Activated CD8-positive, alpha-beta T cell treated with anti-CD3 and anti-CD28 coated beads, Interleukin-2, amount 10 ng/mL, durations not matched to agents 7 days and 5 days (primary cell): ENCODE measurements at regions not wholly inside any gene's neighbourhood (a gene's known extent, or its start where the extent isn't known, plus 50 kb on each side); places are given as distances from the start of the nearest gene placed in this dataset.

Experiments
- ATAC-seq: fragments of 150-1000 bp; cut with Tn5 transposase; one replicate; pipeline ENCODE4 v1.10.0; 2021; ENCODE audit warnings: moderate library complexity
- CTCF ChIA-PET: fragments of 350-600 bp; sonication (Branson Sonifier 250); formaldehyde crosslinking; loops from one replicate; lab custom pipeline; 2021; ENCODE audit warnings: antibody characterized with exemption; lab: Charles Lee
- POLR2A ChIA-PET: fragments of 350-600 bp; sonication (Branson Sonifier 250); formaldehyde crosslinking; loops from one replicate; lab custom pipeline; 2021; ENCODE audit warnings: antibody characterized with exemption; lab: Charles Lee
- DNase-seq: peaks from one replicate; pipeline ENCODE4 v3.0.0-alpha.2; 2020
- H3K27ac Mint-ChIP-seq: one replicate; pipeline ENCODE4 v1.8.0; 2021; ENCODE audit warnings: mild to moderate bottlenecking, mixed read lengths
- H3K27me3 Mint-ChIP-seq: one replicate; pipeline ENCODE4 v1.8.0; 2021; ENCODE audit warnings: low read depth, mixed read lengths
- H3K36me3 Mint-ChIP-seq: one replicate; pipeline ENCODE4 v1.8.0; 2021; ENCODE audit warnings: low read depth, mixed read lengths
- H3K4me1 Mint-ChIP-seq: one replicate; pipeline ENCODE4 v1.8.0; 2021; ENCODE audit warnings: low read depth, mixed read lengths
- H3K4me3 Mint-ChIP-seq: one replicate; pipeline ENCODE4 v1.8.0; 2021; ENCODE audit warnings: mild to moderate bottlenecking, mixed read lengths
- H3K9me3 Mint-ChIP-seq: one replicate; pipeline ENCODE4 v1.8.0; 2022; ENCODE audit warnings: mixed read lengths; ENCODE audit not compliant: insufficient read depth

DNA sequence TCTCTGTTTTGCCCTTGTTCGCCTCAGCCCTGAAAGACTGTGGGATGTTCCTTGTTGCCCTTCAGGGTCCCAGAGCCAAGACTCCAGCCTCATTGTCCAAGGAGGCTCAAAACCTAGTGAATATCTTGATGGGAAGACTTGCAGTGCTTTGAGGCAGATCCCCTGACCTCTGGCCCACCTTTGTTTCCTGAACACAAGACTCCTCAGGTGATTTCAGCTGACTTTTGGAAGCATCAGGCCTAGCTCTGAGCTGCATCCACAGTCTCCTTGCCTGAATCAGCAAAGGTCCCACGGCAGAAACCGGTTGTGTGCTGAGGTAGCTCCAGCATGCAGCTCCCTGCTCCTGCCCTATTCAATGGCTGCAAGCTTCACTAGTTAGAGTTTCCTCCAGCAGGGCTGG is 159.3 kb upstream of the B3GAT1 start:
- CTCF ChIA-PET: no interaction called here
- no peak overlapping the region for H3K27ac Mint-ChIP-seq
- no peaks in the 10 kb centered on the region for H3K36me3 Mint-ChIP-seq
- POLR2A ChIA-PET: no interaction called here
- no peaks in the 10 kb centered on the region for H3K9me3 Mint-ChIP-seq
- peaks cover 20% of the 10 kb centered on the region for H3K27me3 Mint-ChIP-seq
- H3K4me3 Mint-ChIP-seq: no peak overlapping the region
- no peak for ATAC-seq
- peak; percentile 15 for DNase-seq
- no peaks in the 10 kb centered on the region for H3K4me1 Mint-ChIP-seq

DNA sequence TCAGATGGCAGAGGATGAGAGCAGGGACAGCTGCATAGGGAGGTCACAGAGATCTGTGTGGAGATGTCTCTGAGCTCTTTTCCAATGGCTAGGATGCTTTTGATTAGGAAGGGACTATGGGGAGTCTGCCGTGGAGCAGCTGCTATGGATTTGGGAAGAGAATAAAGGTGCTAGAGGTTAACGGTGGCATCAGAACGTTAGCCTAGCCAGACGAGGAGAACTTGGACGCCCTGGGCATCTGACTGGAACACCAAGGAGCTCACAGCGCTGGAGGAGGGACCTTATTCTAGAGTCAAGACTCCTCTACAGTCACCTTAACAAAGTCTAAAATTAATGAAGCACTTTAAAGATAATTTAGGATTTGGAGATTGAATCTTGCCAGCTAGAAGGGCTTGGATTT is 157.2 kb upstream of the B3GAT1 start:
- Mint-ChIP-seq H3K4me1 (no peaks in the 10 kb centered on the region), H3K27ac (no peak overlapping the region), H3K9me3 (no peaks in the 10 kb centered on the region), H3K27me3 (peaks cover 20% of the 10 kb centered on the region), H3K36me3 (no peaks in the 10 kb centered on the region), H3K4me3 (no peak overlapping the region)
- ChIA-PET CTCF (no interaction called here), POLR2A (no interaction called here)
- no peak for ATAC-seq
- no peak for DNase-seq

DNA sequence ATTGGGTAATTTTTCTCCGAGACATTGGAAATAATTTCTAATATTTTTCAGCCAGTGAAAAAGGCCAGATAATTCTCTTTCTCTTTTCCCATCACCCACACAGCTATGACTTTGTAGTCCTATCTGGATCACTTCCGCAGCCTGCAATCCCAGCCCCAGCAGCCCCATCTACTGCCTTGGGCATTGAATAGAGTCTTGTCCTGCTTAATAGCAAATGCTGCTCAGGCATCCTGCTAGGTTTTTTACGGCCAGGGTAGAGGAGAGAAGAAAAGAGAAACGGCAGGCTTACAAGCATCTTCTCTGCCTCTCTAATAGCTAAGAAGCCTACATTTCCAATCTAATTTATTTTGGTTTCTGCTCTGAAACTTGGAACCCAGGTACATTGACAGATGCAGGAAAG is 154.3 kb upstream of the B3GAT1 start:
- Mint-ChIP-seq H3K36me3 (no peaks in the 10 kb centered on the region), H3K9me3 (no peaks in the 10 kb centered on the region), H3K27me3 (peaks cover 19% of the 10 kb centered on the region), H3K27ac (no peak overlapping the region), H3K4me1 (no peaks in the 10 kb centered on the region), H3K4me3 (no peak overlapping the region)
- no peak for ATAC-seq
- DNase-seq: no peak
- ChIA-PET CTCF (no interaction called here), POLR2A (no interaction called here)

DNA sequence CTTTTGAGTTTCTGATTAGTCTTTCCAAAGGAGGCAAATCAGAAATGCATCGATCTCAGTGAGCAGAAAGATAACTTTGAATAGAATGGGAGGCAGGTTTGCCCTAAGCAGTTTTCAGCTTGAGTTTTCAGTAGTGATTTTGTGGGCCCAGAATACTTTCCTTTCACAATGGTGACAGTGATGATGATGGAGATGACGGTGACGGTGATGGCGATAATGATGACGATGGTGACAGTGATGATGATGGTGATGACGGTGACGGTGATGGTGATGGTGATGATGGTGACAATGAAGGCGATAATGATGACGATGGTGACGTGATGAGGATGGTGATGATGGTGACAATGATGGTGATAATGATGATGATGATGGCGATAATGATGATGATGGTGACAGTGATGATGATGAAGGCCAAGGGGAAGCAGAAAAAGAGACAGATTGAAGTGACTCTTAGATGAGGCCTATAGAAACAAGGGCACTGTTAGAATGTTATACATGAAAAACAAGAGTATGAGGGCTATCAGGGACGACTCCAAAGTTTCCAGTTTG is 153.4 kb upstream of the B3GAT1 start:
- DNase-seq: peak; percentile 4
- Mint-ChIP-seq H3K4me3 (no peak overlapping the region), H3K36me3 (no peaks in the 10 kb centered on the region), H3K4me1 (no peaks in the 10 kb centered on the region), H3K27me3 (peaks cover 11% of the 10 kb centered on the region), H3K9me3 (no peaks in the 10 kb centered on the region), H3K27ac (no peak overlapping the region)
- ChIA-PET POLR2A (no interaction called here), CTCF (no interaction called here)
- ATAC-seq: no peak

DNA sequence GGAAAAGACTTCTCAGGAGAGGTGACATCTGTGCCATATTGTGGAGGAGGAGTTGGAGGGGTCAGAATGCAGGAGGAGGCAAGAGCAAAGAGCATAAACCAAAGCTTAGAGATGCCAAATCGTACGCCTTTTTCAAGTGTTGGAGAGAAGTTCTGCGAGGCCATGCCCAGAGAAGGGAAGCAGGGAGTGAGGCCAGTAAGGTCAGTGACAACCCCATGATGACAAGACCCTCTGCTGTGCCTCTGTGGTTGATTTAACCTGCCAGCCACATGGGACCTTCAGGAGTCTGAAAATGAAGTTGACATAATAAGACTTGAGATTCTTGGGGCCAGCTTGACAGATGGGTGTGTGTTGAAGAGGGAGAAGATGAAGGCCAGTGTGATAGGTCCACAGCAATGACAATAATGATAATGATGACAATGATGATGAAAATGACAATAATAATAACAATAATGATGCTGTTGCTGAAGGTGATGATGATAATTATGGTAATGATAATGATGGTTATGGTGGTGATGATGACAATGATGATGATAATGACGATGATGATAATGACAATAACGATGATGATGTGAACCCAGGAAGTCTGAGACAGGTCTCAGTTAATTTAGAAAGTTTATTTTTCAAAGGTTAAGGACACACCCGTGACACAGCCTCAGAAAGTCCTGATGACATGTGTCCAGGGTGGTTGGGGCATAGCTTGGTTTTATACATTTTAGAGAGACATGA is 152.6 kb upstream of the B3GAT1 start:
- H3K27me3 Mint-ChIP-seq: peaks cover 7% of the 10 kb centered on the region
- H3K9me3 Mint-ChIP-seq: no peaks in the 10 kb centered on the region

DNA sequence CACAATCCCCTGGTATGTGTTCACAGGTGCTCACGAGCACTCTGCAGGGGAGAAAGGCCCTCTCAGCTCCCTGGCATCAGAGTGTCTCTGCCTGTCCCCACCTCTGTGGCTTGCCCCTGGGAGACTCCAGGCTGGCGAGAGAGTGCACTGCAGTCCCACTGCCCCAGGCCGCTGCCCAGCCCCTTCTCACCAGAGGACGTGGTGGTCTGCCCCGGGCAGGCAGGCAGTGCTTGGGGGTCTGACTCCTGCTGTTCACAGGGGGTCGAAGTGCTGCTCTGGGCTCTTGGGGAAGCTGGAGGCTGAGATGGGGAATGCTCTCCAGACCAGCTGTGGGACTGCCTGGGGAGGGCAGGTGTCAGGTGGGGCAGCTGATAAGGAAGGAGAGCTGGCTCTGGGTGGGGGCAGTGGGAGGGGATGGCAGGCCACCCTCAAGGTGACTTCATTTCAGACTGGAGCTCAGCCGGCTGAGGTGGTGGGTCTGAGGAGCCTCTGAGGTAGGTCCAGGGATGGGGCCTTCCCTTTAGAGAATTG is 151.0 kb upstream of the B3GAT1 start:
- ChIA-PET CTCF (no interaction called here), POLR2A (no interaction called here)
- H3K27ac Mint-ChIP-seq: no peak overlapping the region
- H3K4me1 Mint-ChIP-seq: no peaks in the 10 kb centered on the region
- H3K9me3 Mint-ChIP-seq: no peaks in the 10 kb centered on the region
- H3K27me3 Mint-ChIP-seq: no peaks in the 10 kb centered on the region
- ATAC-seq (no peak), DNase-seq (peak; percentile 16)
- H3K4me3 Mint-ChIP-seq: no peak overlapping the region
- no peaks in the 10 kb centered on the region for H3K36me3 Mint-ChIP-seq

More for the DNA sequence above, 152.6 kb upstream of the B3GAT1 start:
- DNase-seq (peak; percentile 11), ATAC-seq (no peak)
- no peaks in the 10 kb centered on the region for H3K36me3 Mint-ChIP-seq
- CTCF ChIA-PET: no interaction called here
- H3K27ac Mint-ChIP-seq: no peak overlapping the region
- no peaks in the 10 kb centered on the region for H3K4me1 Mint-ChIP-seq
- POLR2A ChIA-PET: no interaction called here
- H3K4me3 Mint-ChIP-seq: no peak overlapping the region

DNA sequence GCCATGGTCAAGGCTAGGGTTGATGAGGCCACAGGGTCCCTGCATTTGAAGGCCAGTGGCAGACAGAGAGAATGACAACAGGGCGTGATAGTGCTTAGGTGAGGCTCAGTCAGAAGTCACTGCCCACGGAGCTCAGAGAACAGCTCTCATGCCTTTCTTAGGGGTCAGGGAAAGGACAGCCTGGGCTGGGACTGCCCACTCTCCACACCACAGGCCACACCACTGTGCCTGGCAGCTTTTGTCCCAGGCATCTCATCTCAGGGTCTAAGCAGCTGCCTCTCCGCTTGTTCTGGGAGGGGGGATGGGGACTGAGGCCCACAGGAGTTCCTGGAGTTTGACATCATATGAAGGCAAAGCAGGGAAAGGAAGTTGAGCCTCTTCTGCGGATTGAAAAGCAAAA is 150.2 kb upstream of the B3GAT1 start:
- POLR2A ChIA-PET: no interaction called here
- H3K9me3 Mint-ChIP-seq: no peaks in the 10 kb centered on the region
- H3K4me1 Mint-ChIP-seq: no peaks in the 10 kb centered on the region
- no peak for ATAC-seq
- peak; percentile 7 for DNase-seq
- H3K4me3 Mint-ChIP-seq: no peak overlapping the region
- H3K27me3 Mint-ChIP-seq: no peaks in the 10 kb centered on the region
- H3K36me3 Mint-ChIP-seq: no peaks in the 10 kb centered on the region
- CTCF ChIA-PET: no interaction called here
- H3K27ac Mint-ChIP-seq: no peak overlapping the region

DNA sequence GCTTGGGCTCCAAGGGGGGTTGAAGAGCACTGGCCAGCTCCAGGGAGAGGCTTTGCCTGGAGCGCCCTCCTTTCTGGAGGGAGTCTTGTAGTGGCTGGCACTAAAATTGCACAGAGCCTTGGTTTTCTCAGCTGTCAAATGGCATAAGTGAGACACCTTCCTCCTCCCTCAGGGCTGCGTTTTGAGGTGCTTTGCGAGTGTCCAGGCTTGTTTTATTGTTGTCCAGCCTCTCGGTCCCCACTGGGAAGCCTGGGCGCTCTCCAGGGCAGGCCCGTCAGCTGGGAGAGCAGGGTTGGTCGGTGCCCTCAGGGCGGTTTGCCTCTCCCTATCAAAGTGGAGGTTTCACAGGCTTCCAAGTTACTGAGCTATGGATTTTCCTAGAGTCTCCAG is 149.3 kb upstream of the B3GAT1 start:
- Mint-ChIP-seq H3K4me1 (no peaks in the 10 kb centered on the region), H3K9me3 (no peaks in the 10 kb centered on the region), H3K36me3 (no peaks in the 10 kb centered on the region), H3K4me3 (no peak overlapping the region), H3K27ac (no peak overlapping the region), H3K27me3 (no peaks in the 10 kb centered on the region)
- POLR2A ChIA-PET: no interaction called here
- DNase-seq (peak; percentile 1), ATAC-seq (no peak)
- CTCF ChIA-PET: no interaction called here

DNA sequence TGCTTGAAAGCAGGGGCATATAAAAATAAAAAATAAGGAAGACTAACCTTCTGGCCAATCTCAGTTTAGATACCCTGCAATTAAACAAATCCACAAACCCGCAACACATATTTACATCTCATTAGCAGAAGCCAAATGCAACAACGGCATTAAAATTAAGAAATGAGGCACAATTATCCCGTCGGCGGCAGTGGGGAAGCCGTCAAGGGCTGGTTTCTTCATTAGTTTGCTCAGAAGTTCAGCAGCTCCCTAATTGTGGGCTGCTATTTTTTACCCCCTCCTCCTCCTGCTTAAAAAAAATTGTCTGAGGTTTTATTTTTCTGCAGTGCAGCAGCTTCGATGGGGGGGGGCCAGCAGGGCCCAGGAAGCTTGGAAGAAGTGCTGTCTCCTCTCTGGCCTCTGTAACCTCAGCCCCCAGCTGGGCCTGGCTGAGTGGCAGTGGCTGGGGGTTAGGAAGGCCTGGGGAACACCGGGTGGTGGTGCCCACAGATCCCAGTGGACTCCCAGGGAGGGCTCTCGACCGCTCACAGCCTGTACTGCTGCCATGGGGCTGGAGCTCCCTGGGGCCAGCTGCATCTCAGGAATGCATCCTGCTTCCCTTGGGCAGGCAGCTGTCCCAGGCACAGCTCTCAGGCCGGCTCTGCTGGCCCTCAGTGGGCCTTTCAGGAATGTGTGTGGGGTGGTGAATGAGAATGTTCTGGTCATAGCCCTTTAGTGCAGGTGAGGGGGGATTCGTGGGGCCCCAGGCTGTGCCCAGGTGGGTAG is 148.7 kb upstream of the B3GAT1 start:
- Mint-ChIP-seq H3K4me1 (no peaks in the 10 kb centered on the region), H3K27ac (no peak overlapping the region), H3K9me3 (no peaks in the 10 kb centered on the region), H3K27me3 (no peaks in the 10 kb centered on the region), H3K36me3 (no peaks in the 10 kb centered on the region), H3K4me3 (no peak overlapping the region)
- ChIA-PET POLR2A (no interaction called here), CTCF (no interaction called here)
- ATAC-seq (no peak), DNase-seq (peak; percentile 6)

DNA sequence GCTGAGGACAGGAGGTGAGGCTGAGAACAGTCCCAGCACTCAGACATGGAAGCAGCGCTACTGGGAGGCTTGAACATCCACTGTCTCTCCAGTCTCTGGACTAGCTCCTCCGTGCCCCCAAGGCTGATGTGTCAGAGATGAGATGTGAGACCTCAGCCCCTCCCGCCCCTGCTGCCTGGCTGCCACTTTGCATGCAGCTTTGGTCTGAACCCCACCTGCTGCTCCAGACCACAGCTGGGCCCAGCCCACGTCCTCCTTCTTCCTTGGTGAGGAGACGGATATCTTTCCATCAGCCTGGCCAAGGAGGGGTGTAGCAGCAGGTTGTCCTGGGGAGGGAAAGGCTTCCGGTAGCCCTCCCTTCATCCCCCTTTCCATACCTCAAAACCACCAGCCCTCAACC is 148.0 kb upstream of the B3GAT1 start:
- ATAC-seq (no peak), DNase-seq (no peak)
- no peaks in the 10 kb centered on the region for H3K27me3 Mint-ChIP-seq
- ChIA-PET CTCF (no interaction called here), POLR2A (no interaction called here)
- no peak overlapping the region for H3K27ac Mint-ChIP-seq
- no peaks in the 10 kb centered on the region for H3K9me3 Mint-ChIP-seq
- H3K4me3 Mint-ChIP-seq: no peak overlapping the region
- H3K36me3 Mint-ChIP-seq: no peaks in the 10 kb centered on the region
- no peaks in the 10 kb centered on the region for H3K4me1 Mint-ChIP-seq

DNA sequence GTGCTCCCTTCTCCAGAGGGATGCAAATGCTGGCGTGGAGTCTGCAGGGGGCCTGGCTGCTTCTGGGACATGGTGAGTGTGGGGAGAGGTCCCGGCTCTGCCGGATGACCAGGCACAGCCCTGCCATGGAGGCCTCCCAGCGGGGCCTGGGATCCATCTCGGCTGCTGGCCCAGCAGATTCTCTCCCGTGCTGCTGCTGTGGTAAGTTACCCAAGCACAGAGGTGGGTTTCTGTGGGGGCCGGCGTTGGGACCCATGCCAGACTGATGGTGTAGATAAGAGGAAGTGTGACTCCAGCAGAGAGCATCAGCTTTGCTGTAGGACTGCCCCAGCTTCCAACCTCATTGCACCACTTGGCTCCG is 147.5 kb upstream of the B3GAT1 start:
- ATAC-seq (no peak), DNase-seq (no peak)
- POLR2A ChIA-PET: no interaction called here
- Mint-ChIP-seq H3K4me1 (no peaks in the 10 kb centered on the region), H3K27ac (no peak overlapping the region), H3K9me3 (no peaks in the 10 kb centered on the region), H3K36me3 (no peaks in the 10 kb centered on the region), H3K27me3 (peaks cover 2% of the 10 kb centered on the region), H3K4me3 (no peak overlapping the region)
- CTCF ChIA-PET: no interaction called here

DNA sequence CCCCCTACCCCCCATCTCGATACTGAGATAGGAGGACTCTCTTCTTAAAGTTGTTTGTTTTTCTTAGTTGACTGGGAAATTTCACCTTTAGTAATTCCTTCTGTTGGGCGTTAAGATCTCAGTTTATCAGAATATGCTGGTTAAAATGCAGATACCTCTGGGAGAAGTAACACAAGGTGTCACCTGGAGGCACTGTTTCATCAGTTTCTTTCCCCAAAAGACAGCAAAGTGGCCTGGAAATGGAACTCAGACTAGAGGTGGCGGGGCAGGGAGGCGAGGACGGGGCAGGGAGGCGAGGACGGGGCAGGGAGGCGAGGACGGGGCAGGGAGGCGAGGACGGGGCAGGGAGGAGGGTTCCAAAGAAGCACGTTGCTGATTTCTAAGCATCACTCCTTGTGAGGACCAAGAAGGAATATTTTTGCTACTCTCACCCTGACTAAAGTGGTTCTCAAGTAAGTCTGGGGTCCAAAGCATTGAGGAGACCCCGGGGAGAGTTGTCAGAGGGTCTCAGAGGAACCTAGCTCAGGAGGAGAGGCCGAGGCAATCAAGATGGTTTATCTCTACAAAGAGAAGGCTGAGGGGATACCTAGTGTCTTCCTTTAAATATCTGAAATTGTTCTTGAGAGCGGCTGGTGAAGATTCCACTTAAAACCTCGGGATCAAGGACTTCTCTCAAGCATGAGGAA is 147.0 kb upstream of the B3GAT1 start:
- no peaks in the 10 kb centered on the region for H3K9me3 Mint-ChIP-seq
- H3K4me3 Mint-ChIP-seq: no peak overlapping the region
- H3K27ac Mint-ChIP-seq: no peak overlapping the region
- POLR2A ChIA-PET: no interaction called here
- no peaks in the 10 kb centered on the region for H3K36me3 Mint-ChIP-seq
- ATAC-seq (no peak), DNase-seq (peak; percentile 15)
- peaks cover 4% of the 10 kb centered on the region for H3K27me3 Mint-ChIP-seq
- H3K4me1 Mint-ChIP-seq: no peaks in the 10 kb centered on the region
- CTCF ChIA-PET: no interaction called here
